Heart left ventricle (tissue), 13 donors: ENCODE measurements at regions not wholly inside any gene's neighbourhood (a gene's known extent, or its start where the extent isn't known, plus 50 kb on each side); places are given as distances from the start of the nearest gene placed in this dataset.

Source experiments
- POLR2A ChIP-seq, 2 donors: fragments of 450-650 bp; IDR thresholded peaks; one replicate each; pipeline ENCODE4 v1.6.1; 2017; ENCODE audit warnings: antibody characterized with exemption in 2 of 2, mild to moderate bottlenecking in 2 of 2, moderate library complexity in 2 of 2
- TF ChIP-seq, protein P1 (sequence below), 12 donors: fragments of 200-600 bp; sonication (generic) in 4 of 12; IDR thresholded peaks; one replicate each; pipeline versions ENCODE4 v1.5.0 to v1.8.0; 2018 to 2022; ENCODE audit warnings: antibody characterized with exemption in 12 of 12, mild to moderate bottlenecking in 5 of 12
- donor health status: ischemic (EF 13 %, LVEDD 7.1; RV severe dilation, severe dysfunction).
- donor health status: DM: no; HTN: yes; CAD: no.
- donor health status: DM: no; HTN: no; CAD: no.
- donor health status: ischemic (EF 25% LVEDD 6.9; RV normal size, moderate dysfunction).
- donor health status: ischemic (EF 25% LVEDD 5.7; RV mildly dilated, moderate dysfunction).
- donor health status: ischemic (EF 35%, LVEDD 5.7; RV mildly dilated, moderate dysfunction).
- donor health status: nonischemic (EF 11% LVEDD 7.7; RV severe dilation, severe dysfunction).
- donor health status: DM: yes; HTN: yes; CAD: no.
- donor health status: PGD.
- donor health status: ischemic (EF 29% LVEDD 5.4; RV normal size, mild dysfunction).
- donor health status: nonischemic (EF 23%, LVEDD 6.1; RV moderate dilation, normal function).

DNA sequence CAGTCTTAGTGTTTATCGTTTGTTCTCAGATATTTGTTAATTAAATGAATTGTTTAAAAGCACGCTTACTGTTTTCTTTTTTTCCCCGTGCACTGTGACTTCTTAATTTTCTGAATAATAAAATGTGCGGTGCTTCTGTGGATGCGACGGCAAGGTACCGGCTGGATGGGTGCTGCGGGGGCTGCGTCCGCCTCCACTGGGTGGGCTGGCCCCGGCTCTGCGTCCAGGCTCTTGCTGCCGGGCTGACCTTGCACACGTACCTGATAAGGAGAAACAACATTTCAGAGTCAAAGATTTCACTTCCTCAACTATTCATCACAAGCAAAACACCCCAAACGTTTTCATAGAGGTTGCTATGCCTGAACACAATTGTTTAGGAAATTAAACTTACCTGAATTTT, 404.0 kb upstream of the IRX1 start:
- TF ChIP-seq, protein P1, sequence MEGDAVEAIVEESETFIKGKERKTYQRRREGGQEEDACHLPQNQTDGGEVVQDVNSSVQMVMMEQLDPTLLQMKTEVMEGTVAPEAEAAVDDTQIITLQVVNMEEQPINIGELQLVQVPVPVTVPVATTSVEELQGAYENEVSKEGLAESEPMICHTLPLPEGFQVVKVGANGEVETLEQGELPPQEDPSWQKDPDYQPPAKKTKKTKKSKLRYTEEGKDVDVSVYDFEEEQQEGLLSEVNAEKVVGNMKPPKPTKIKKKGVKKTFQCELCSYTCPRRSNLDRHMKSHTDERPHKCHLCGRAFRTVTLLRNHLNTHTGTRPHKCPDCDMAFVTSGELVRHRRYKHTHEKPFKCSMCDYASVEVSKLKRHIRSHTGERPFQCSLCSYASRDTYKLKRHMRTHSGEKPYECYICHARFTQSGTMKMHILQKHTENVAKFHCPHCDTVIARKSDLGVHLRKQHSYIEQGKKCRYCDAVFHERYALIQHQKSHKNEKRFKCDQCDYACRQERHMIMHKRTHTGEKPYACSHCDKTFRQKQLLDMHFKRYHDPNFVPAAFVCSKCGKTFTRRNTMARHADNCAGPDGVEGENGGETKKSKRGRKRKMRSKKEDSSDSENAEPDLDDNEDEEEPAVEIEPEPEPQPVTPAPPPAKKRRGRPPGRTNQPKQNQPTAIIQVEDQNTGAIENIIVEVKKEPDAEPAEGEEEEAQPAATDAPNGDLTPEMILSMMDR (IDR thresholded peaks at IDR 0.05): no peak
- TF ChIP-seq POLR2A (IDR thresholded peaks at IDR 0.05): no peak
